NCI-H526 (cell line): ENCODE measurements at regions not wholly inside any gene's neighbourhood (a gene's known extent, or its start where the extent isn't known, plus 50 kb on each side); places are given as distances from the start of the nearest gene placed in this dataset.

Experiments used
- DNase-seq, 2 experiments: peaks; one replicate each; lab custom pipeline; 2025; lab: John Stamatoyannopoulos, UW

GRCh38 chr1:61523893-61524605 is 200.9 kb downstream of the TM2D1 start:
- no peak for DNase-seq

GRCh38 chr1:61523229-61523628 is 201.7 kb downstream of the TM2D1 start:
- no peak for DNase-seq

- no peak for DNase-seq
Measured at GRCh38 chr1:61520401-61520800, 204.5 kb downstream of the TM2D1 start.

- no peak for DNase-seq
Measured at GRCh38 chr1:61519631-61520030, 205.3 kb downstream of the TM2D1 start.

- no peak for DNase-seq
Measured at GRCh38 chr1:61518670-61519400, 206.1 kb downstream of the TM2D1 start.

GRCh38 chr1:61517345-61517744 is 207.6 kb downstream of the TM2D1 start:
- no peak for DNase-seq

- DNase-seq, result no peak
Measured at GRCh38 chr1:61515096-61515495, 209.8 kb downstream of the TM2D1 start.
